NB4 (cell line): ENCODE measurements at regions not wholly inside any gene's neighbourhood (a gene's known extent, or its start where the extent isn't known, plus 50 kb on each side); places are given as distances from the start of the nearest gene placed in this dataset.

ENCODE experiments used
- CTCF ChIP-seq: IDR thresholded peaks from one replicate; pipeline ENCODE4 v1.5.1; 2012; ENCODE audit warnings: low read depth, low read length
- POLR2A ChIP-seq: IDR thresholded peaks from 2 replicates; pipeline ENCODE4 v1.6.1; 2011; ENCODE audit warnings: mild to moderate bottlenecking; ENCODE audit not compliant: insufficient read length; ENCODE audit errors: extremely low read depth

DNA sequence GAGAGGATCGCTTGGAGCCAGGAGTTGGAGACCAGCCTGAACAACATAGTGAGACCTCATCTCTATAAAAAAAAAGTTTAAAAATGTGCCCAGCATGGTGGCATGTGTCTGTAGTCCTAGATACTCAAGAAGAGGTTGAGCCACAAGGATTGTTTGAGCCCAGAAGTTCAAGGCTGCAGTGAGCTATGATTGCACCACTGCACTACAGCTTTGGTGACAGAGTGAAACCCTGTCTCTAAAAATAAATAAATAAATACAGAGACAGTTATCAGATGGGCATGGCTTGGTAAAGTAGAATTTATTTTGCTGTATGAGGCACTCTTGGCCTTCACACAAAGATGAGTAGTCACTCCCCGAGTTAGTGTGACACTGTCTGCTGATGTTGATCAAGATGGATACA, 54.1 kb upstream of the SPRY1 start:
- TF ChIP-seq POLR2A (no peak), CTCF (no peak)
